ENCODE measurements at regions not wholly inside any gene's neighbourhood (a gene's known extent, or its start where the extent isn't known, plus 50 kb on each side); places are given as distances from the start of the nearest gene placed in this dataset.
"Not testable (repeated sequence)": the region's sequence is repeated elsewhere in the genome, so short reads cannot be mapped to it uniquely, and the experiment has no call there.

DNA sequence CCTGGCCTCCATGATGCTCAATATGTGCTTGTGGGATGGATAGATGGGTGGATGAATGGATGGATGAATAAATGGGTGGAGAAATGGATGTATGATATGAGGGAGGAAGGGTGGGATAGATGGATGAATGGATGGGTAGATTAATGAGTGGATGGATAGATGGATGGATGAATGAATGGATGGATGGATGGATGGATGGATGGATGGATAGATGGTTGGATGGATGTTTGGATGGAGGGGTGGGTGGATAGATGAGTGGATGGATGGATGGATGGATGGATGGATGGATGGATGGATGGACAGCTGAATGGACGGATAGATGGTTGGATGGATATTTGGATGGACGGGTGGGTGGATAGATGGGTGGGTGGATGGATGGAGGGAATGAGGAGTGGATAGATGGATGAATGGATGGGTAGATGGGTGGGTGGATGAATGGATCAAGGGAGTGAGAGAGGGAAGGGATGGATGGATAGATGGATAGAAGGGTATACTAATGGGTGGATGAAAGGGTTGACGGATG lies 139.4 kb downstream of the CEBPB start:
- ATAC-seq: no peak

DNA sequence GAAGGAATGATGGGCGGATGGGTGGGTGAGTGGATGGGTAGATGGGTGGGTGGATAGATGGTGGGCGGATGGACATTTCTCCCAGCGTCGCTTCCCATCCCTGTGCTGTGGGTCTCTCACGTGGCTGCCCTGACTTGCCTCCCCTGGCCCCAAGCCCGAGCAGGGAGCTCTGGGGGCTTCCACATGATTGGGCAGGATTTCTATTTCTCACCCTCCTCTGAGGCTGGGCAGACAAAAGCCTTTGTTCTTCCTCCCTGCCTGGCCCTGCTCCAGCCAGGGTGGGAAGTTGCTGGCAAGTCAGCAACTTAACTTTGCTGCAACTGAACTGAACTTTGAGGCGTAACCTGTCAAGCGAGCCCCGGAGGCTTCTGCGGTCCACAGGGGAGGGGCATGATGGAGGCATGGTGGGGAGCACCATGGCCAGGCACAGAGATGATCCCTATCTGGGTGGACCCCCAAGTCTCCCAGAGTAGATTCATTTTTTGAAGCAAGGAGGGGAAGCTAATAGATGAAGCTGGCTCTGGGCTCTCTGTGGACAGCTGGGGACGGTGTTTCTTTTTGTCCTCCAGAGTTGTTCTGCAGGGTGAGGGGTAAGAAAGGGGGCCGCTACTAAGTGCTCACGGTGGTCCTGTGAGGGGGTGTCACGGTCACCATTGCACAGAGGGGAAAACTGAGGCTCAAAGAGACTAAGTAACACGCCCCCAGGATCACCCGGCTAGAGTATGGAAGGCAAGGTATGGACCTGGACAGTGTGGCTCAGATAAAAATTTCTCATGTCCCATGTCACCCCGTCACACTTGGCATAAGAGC lies 140.1 kb downstream of the CEBPB start:
- no peak for ATAC-seq

DNA sequence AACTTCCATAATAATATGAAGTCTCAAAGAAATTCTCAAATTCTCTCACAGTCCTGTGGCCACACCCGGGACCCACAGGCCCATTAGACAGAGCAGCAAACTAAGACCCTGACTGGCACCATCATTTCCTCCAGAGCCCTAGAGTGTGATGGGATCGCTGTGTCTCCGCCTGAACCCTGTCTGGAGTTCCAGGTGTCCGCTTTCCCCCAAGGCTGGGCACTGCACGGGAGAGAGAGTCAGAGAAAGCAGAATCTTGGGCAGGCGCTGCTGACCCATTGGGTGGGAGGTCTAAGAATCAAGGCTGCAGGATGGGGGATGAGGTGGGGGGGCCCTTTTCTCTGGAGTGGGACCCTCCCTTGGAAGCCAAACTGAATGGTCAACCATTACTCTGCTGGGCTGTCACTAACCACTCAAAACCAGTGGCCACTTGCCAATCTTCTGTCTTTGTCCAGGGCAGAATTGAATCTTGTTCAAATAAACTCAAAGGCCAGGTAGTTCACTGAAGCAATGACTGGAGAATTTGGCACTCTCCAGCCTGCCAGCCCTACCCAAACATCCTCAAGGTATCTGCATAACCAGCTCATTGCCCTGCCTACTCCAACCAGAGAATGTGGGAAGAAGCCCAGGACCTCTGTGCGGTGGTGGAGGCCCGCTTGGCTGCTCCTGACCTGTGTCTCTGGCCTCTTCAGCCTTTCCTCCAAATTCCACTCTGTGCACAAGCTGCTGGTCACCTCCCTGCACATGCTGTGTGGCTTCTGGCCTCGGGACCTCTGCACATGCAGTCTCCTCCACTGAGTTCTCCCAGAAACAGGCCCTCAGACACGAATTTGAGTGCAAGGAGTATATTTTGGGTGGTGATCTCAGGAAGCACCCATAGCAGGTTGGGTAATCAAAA lies 141.1 kb downstream of the CEBPB start:
- ATAC-seq: no peak

DNA sequence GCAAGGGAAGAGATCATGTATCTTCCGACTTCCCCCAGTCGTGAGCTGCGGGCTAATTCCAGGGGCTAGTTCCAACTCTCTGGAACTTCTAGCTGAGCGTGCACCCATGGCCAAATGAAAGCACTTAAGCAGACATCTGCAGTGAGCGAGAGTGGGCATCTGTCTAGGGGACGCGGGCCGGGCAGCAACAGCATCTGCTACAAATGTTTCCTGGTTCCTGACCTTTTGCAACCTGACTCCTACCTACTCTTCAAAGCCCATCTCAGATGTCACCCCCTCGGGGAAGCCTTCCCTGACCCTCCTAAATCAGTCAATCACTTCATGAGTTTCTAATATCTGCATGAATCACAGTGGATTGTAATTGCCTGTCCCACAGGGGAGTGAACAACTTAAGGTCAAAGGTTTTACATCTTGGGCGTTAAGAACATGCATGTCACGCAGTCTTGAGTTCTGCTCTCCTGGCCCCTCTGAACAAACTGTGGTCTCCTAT lies 141.9 kb downstream of the CEBPB start:
- ATAC-seq: no peak

DNA sequence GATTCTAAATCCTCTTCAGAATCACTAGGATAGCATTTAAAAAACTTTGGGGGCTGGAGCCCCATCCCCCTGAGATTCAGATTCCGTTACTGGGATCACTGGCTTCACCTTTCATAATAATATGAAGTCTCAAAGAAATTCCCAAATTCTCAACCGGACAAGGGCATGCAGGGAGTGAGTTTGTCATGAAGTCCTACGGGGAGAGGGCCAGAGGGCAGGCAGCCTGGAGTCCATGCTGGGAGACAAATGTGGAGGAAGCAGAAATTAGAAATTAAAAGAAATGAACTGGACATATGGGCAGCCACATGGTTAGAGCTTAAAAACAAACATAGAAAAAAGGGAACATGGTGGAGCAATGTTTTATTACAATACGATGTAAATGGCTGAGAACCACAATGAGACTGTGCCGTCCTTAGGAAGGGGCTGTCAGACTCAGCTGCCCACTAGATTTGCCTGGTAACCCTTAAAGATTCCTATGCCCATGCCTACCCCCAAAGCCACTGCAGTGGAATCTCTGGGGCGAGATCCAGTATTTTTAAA lies 142.6 kb downstream of the CEBPB start:
- ATAC-seq: no peak

DNA sequence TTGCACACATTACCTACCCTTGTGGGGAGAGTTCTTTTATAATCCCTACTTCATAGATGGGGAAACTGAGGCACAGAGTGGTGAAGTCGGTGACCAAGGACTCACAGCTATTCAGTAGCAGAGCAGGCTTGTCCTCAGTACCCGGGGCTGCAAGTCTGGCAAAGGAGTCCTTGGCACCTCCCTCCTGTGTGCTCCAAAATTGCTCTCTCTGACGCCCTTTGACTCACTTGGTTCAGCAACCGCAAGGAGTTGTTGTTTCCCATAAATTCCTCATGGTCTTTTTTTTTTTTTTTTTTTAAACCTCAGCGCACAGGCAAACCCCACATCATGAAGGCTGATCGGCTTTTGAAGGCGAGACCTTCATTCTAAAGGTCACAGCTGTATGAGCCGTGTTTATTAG lies 143.2 kb downstream of the CEBPB start:
- ATAC-seq: no peak

DNA sequence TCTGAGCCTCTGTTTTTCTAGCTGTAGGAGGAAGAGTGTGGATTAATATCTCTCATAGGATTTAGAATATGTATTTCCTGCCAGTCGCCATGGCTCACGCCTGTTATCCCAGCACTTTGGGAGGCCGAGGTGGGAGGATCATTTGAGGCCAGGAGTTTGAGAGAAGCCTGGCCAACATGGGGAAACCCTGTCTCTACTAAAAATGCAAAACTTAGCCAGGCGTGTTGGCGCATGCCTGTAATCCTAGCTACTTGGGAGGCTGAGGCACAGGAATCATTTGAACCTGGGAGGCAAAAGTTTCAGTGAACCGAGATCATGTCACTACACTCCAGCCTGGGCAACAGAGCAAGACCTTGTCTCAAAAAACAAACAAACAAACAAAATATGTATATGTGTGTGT lies 143.9 kb downstream of the CEBPB start:
- ATAC-seq: not testable (repeated sequence)

DNA sequence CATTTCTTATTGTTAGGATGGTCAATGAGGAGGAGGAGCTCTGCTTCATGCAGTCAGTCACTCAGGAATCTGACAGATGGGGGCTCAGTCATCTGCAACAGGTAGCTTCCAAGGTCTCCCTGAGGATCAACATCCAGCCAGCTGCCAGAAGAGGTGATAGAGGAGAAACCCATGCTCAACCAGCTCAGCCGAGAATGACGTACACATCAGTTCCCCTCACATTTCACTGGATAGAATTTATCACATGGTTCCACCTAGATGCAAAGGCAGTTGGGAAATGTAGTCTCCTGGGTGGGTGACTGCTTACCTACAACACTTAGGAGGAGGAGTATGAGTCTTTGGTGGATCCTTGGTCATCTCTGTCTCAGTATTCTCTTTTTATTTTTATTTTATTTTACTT lies 144.5 kb downstream of the CEBPB start:
- peak; percentile 36 to 37 for ATAC-seq

DNA sequence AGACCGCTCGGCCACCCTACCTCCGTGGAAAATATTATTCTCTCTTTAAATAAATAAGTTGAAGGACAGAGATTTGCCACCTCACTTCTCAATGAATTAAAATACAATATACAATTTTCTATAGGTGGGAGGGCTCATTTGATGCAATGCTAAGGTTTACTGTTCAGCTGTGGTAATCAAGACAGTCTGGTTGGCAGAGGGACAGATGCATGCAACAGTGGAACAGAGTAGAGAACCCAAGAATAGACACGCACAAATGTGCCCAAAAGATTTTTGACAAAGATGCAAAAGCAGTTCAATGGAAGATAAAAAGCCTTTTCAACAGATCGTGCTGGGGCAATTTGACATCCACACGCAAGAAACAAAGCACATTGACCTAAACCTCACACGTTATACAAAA lies 145.2 kb downstream of the CEBPB start:
- ATAC-seq: no peak

DNA sequence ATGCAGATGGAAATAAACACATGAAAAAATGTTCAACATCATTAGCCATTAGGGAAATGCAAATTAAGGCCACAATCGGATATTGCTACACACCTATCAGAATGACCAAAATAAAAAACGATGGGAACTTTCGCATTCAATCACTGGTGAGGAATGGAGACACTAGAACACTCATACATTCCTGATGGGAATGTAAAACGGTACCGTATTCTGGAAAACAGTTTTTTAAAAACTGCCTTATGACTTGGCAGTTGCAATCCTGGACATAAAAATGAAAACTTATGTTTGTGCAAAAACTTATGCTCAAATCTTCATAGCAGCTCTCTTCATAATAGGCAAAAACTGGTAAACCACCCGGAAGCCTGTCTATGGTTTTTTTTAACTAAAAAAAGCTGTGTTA lies 146.0 kb downstream of the CEBPB start:
- ATAC-seq: no peak

DNA sequence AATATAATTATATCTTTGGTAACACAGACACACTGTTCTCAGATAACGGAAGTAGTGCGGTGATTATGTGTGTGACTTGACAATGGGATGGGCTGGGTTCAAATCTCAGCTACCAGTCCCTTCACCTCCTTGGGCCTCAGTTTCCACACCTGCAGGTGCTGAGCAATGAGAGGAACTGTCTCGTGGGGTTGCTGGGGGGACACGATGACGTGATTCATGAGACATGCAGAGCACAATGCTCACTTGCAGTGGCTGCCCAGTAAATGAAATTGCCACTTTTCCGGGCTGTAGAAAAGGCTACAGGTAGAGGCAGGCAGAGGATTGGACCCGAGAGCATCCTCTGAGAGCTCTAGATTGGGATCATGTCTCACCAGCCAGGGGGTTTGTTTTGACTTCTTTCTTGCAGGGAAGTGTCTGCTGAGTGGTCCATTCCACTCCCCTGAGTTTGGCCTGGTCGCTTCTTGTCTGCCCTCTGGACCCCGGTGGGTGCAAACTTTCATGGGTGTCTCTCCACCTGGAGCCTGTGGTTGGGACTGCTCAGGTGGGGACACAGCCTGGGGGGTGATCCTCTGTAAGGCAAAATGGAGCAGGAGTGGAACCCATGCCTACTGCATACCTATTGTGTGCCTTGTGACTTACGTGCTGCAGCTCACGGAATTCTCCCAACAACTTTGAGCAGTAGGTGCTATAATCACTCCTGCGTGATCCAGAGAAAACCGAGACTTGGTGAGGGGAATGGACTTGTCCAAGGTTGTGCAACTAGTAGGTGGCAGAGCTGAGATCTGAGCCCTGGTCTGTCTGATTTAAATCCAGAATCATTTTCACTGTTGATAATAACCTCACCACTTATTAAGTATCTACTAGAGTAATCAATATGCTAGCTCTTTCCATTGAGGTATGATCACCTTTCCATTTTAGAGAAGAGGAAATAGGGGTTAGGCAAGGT lies 147.2 kb downstream of the CEBPB start:
- ATAC-seq: no peak

DNA sequence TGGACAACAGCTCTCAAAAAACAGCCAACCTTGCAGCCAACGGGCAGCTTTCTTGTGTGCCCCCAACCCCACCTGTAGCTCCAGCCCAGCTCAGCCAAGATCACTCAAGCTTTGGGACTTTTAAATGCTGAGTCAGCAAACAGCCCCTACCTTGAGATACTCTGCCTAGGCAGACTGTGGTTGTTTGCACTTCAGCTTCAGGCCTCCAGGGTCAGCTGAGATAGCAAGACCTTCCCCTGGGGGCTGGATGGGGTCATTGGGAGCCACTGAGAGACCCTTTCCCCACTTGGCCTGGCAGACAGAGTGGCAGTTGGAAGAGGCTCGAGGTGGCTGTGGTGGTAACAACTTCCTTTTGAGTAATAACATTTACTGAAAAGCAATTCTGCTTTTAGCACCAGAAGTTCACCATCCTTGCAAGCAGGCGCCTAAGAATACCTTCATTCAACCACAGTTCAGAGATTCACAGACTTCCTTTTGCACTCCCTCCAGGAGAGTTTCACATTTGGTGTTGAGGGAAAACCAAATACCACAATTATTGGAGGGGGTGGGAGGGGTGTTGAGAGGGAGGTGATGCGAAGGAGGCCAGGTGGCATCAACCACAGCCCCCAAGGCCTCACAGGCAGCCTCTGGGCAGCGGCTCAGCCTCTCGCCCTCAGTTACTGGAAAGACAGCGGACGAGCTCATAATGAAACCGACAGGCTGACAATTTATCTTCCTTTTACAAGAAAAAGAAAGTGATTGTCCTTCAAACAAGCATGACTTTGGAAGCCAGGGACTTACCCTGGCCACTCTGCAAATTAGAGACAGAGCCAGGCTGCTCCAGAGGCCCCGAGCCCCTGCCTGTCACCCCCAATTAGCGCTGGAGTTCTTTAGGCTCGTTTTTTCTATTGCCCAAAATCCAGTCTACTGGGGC lies 148.1 kb downstream of the CEBPB start:
- ATAC-seq: peak; percentile 64 to 71

DNA sequence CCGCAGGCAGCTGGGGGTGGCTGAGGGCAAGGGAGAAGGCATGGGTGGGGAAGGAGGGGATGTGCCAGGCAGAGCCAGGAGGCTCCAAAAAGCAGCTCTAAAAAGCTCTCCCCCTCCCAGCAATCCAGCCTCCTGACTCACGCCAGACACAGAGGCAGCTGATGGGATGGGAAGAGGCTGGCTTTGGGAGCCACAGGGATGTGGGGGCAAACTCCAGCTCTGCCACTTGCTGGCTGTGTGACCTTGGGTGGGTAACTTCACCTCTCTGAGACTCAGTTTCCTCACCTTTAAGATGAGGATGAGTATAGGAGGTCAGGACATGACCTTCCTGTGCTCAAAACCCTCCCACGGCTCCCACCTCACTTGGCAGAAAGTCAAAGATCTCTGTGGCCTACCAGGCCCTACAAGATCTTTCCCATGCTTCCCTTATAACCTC lies 148.9 kb downstream of the CEBPB start:
- ATAC-seq: no peak

DNA sequence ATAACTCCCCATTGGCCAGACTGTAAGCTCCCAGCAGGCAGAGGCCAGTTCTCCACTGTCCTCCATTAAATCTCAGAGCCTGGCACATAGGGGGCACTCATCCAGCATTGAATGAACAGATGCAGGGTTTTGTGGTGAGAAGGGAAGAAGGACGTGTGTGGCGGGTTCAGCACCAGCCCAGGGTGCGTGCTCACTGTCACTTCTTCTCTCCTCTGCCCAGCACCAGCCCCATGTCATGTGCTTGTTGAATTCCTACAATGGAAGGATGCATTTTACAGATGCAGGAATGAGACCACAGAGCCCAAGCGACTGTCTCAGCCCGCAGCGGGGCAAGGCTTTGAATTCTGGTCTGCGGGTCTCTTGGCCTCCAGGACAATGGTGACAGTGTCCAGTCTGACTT lies 149.9 kb downstream of the CEBPB start:
- ATAC-seq: no peak

DNA sequence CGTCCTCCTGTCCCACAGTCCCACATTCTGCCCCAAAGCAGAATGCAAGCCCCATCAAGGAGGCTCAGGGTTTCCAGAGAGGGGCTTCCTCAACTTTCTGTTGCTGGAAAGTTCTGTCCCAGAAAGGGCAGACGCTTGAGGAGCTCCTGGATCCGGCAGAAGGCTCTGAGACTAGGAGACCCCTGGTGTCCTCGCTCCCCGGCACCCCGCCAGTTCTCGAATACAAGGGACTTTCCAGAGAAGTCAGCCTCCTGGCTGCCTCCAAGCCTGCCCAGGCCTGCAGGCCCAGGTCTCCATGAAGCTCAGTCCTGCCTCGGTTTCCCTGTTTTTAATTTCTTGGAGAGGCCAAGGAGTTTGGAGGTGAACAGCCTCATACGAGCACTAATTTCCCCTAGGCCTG lies 150.4 kb downstream of the CEBPB start:
- no peak for ATAC-seq

DNA sequence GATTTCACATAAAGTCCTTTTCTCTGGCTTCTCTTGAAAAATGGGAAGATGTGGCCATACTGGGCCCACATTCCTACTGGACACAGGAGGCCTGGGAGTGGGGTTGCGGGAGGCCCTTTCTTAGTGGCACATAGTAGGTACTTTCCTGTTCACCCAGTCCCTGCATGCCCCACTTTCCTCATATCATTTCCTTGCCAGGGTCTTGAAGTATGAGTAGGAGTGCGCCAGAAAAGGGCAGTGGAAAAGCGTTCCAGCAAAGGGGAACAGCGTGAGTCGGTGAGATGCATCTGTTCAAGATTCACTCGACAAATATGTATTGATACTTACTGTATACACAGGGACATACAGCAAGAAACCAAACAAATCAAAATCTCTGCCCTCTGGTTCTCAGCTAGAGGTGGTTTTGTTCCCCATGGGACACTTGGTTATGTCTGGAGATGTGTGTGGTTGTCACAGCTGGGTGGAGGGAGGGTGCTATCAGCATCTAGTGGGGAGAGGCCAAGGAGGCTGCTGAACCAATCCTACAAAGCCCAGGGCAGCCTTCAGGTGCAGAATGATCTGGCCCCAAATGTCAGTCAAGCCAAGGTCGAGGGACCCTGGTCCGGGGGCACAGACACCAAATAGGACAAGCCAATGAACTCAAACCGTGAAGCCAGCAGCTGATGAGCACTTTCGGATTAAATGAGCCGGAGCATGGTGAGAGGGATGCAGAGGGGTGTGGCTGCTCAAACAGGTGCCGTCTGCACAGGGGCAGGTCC lies 151.4 kb downstream of the CEBPB start:
- ATAC-seq: no peak

DNA sequence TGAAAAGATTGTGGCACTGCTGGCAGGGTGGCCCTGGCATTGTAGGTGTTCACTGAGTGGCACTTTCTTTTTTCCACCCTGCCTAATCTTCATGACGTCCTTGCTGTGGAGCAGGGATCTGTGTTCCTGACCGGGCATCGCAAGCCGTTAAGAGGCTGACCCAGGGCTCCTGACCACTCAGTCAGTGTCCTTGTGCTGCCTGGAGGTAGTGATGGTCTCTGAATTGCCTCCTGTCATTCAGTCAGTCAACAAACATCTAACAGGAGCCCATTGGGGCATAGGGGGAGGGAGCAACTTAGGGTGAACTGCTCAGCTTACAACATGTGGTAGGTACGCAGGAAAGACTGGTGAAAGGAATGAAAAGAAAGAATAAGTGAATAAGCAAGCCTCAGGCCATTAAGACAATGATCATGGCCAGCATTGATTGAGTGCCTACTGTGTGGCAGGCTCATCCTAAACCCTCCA lies 152.0 kb downstream of the CEBPB start:
- ATAC-seq: no peak

DNA sequence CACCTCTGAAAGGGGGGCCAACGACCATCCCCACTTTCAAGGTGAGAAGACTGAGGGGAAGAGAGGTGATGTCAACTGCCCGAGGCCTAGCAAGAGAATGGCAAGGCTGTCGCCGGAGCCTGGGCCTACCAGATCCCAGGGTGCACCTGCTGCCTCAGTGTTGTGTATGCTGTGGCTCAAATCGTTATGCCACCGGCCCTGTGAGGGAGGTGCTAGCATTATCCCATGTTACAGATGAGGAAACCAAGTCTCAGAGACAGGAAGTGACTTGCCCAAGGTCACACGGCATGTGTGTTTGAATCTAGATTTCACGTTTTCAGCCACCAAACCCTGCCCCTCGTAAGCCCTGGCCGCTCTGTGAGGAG lies 152.5 kb downstream of the CEBPB start:
- no peak for ATAC-seq

DNA sequence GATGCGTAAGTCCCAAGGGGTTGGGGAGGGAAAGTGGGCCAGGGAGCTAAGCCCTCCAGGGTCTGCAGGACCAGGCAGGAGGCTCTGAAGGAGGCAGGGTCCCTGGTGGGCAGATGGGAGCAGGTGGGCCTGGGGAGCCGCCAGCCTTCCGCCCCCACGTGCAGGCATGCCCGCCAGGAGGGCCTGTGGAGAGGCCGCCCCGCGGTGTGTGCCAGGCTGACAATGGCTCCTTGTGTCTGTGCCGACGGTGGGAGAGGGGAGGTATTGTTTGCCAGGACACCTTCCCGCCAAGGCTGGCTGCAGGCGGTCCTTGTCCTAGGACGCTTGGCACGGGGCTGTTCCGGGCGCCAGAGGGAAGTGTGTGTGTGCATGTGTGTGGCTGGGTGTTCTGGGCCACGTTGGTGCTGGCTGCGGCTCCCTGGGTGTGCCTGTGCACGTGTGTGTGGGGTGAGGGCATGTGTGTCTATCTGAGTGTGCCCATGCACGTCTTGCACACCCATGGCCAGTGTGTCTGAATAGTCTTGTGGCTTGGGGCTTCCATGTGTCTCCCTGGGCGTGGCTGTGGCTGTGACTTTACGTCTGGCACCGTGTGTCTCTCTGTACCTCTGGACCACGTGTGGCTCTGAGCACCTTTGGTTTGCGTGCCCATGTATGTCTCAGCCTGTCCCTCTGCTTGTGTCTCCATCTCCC lies 153.0 kb downstream of the CEBPB start:
- ATAC-seq: no peak

Data from activated CD4-positive, CD25-positive, alpha-beta regulatory T cell treated with anti-CD3 and anti-CD28 coated beads, Interleukin-2, amount 50 U/mL, for 24 hours (primary cell).